Esophagus muscularis mucosa (tissue), 4 donors: ENCODE measurements at regions not wholly inside any gene's neighbourhood (a gene's known extent, or its start where the extent isn't known, plus 50 kb on each side); places are given as distances from the start of the nearest gene placed in this dataset.

Experiments
- DNase-seq: peaks from one replicate; pipeline ENCODE4 v3.0.0-alpha.2; 2017; ENCODE audit errors: extremely low spot score
- H3K27ac ChIP-seq, 4 donors: fragments of 200-600 bp; sonication (generic); replicated peaks in 1 of 4; 1 replicate in 3 of 4; 2 replicates in 1 of 4; pipeline ENCODE4 v1.5.1; 2016 to 2019; ENCODE audit warnings: mild to moderate bottlenecking in 1 of 4
- H3K27me3 ChIP-seq, 4 donors: fragments of 200-600 bp; sonication (generic); one replicate each; pipeline versions ENCODE4 v1.5.1 to v1.6.0; 2016 to 2019
- H3K36me3 ChIP-seq, 4 donors: fragments of 200-600 bp; sonication (generic); one replicate each; pipeline ENCODE4 v1.5.1; 2016 to 2019
- H3K4me1 ChIP-seq, 4 donors: fragments of 200-600 bp; sonication (generic); one replicate each; pipeline ENCODE4 v1.5.1; 2016 to 2019
- H3K4me3 ChIP-seq, 4 donors: fragments of 200-600 bp; sonication (generic); 1 replicate in 2 of 4; 2 replicates in 2 of 4; pipeline ENCODE4 v1.5.1; 2016 to 2019; ENCODE audit warnings: mild to moderate bottlenecking in 4 of 4, moderate library complexity in 1 of 4
- H3K9me3 ChIP-seq, 4 donors: fragments of 200-600 bp; sonication (generic); 1 replicate in 3 of 4; 2 replicates in 1 of 4; pipeline ENCODE4 v1.5.1; 2016 to 2019
- CTCF ChIP-seq, 3 experiments: fragments of 200-600 bp in 2 of 3; fragments of 450-650 bp in 1 of 3; sonication (generic) in 2 of 3; IDR thresholded peaks; one replicate each; pipeline ENCODE4 v1.5.1; 2017 to 2019; ENCODE audit warnings: antibody characterized with exemption in 3 of 3, mild to moderate bottlenecking in 2 of 3, moderate library complexity in 1 of 3
- EP300 ChIP-seq: sonication (generic); formaldehyde crosslinking; IDR thresholded peaks from one replicate; pipeline ENCODE4 v1.6.1; 2017; ENCODE audit warnings: antibody characterized with exemption
- POLR2A ChIP-seq: fragments of 450-650 bp; IDR thresholded peaks from one replicate; pipeline ENCODE4 v1.6.1; 2017; ENCODE audit warnings: antibody characterized with exemption, moderate library complexity, mild to moderate bottlenecking, low read depth
- POLR2AphosphoS5 ChIP-seq, 2 donors: sonication (generic); formaldehyde crosslinking; IDR thresholded peaks; one replicate each; pipeline ENCODE4 v1.6.1; 2017; ENCODE audit warnings: antibody characterized with exemption in 2 of 2
- WGBS: methylation state at CpG from one replicate; pipeline ENCODE4 v1.1.5; 2018; 5-methylcytosine and 5-hydroxymethylcytosine counted together
- intact Hi-C: fragments of 100-400 bp; cut with DNase I; formaldehyde crosslinking; loops from one replicate; pipeline ENCODE4 v1.15.1; 2023

GRCh38 chr6:120916844-120917243 lies 417.4 kb downstream of the TBC1D32 start:
- intact Hi-C loops, result no loop called here
- Histone ChIP-seq H3K36me3 (no peaks in the 10 kb centered on the region), H3K27me3 (no peaks in the 10 kb centered on the region), H3K4me1 (no peaks in the 10 kb centered on the region), H3K4me3 (no peak overlapping the region), H3K9me3 (no peaks in the 10 kb centered on the region), H3K27ac (no peak overlapping the region)
- TF ChIP-seq CTCF (IDR thresholded peaks at IDR 0.05) (no peak), EP300 (no peak), POLR2A (no peak), POLR2AphosphoS5 (IDR thresholded peaks at IDR 0.05) (no peak)
- DNase-seq, result no peak
- 73% methylated on average over 2 of the region's 2 CpGs for WGBS

GRCh38 chr6:120913486-120913885 lies 420.8 kb downstream of the TBC1D32 start:
- intact Hi-C loops, result no loop called here
- no peak for DNase-seq
- Histone ChIP-seq H3K27ac (no peak overlapping the region), H3K9me3 (no peaks in the 10 kb centered on the region), H3K36me3 (no peaks in the 10 kb centered on the region), H3K27me3 (no peaks in the 10 kb centered on the region), H3K4me3 (no peak overlapping the region), H3K4me1 (no peaks in the 10 kb centered on the region)
- TF ChIP-seq CTCF (IDR thresholded peaks at IDR 0.05) (no peak), POLR2A (no peak), EP300 (no peak), POLR2AphosphoS5 (IDR thresholded peaks at IDR 0.05) (no peak)
- WGBS, result 48% methylated on average over 1 of the region's 1 CpG

- intact Hi-C loops, result no loop called here
- Histone ChIP-seq H3K36me3 (no peaks in the 10 kb centered on the region), H3K9me3 (no peaks in the 10 kb centered on the region), H3K27me3 (no peaks in the 10 kb centered on the region), H3K4me3 (no peak overlapping the region), H3K4me1 (no peaks in the 10 kb centered on the region), H3K27ac (no peak overlapping the region)
- 89% methylated on average over 5 of the region's 5 CpGs for WGBS
- DNase-seq, result no peak
- TF ChIP-seq POLR2AphosphoS5 (IDR thresholded peaks at IDR 0.05) (no peak), EP300 (no peak), CTCF (IDR thresholded peaks at IDR 0.05) (no peak), POLR2A (no peak)
These were observed 425.5 kb downstream of the TBC1D32 start for GRCh38 chr6:120908767-120909166.

- no peaks in the 10 kb centered on the region for H3K36me3 ChIP-seq
- intact Hi-C loops, result no loop called here
- H3K9me3 ChIP-seq, result no peaks in the 10 kb centered on the region
- H3K27me3 ChIP-seq, result no peaks in the 10 kb centered on the region
- H3K27ac ChIP-seq, result no peak overlapping the region
- WGBS, result 76% methylated on average over 2 of the region's 2 CpGs
- H3K4me1 ChIP-seq, result no peaks in the 10 kb centered on the region
- no peak for DNase-seq
- H3K4me3 ChIP-seq, result no peak overlapping the region
- TF ChIP-seq CTCF (IDR thresholded peaks at IDR 0.05), result no peak
- TF ChIP-seq POLR2A, result no peak
These were observed 430.4 kb downstream of the TBC1D32 start for GRCh38 chr6:120903836-120904235.

GRCh38 chr6:120899932-120900331 lies 434.3 kb downstream of the TBC1D32 start:
- no peaks in the 10 kb centered on the region for H3K27me3 ChIP-seq
- no peaks in the 10 kb centered on the region for H3K9me3 ChIP-seq
- H3K36me3 ChIP-seq, result no peaks in the 10 kb centered on the region
- H3K27ac ChIP-seq, result no peak overlapping the region
- intact Hi-C loops, result no loop called here
- TF ChIP-seq CTCF (IDR thresholded peaks at IDR 0.05) (no peak), EP300 (no peak), POLR2AphosphoS5 (IDR thresholded peaks at IDR 0.05) (no peak), POLR2A (no peak)
- H3K4me3 ChIP-seq, result no peak overlapping the region
- DNase-seq, result no peak
- no peaks in the 10 kb centered on the region for H3K4me1 ChIP-seq
